Neural progenitor cell (in vitro differentiated cells): ENCODE measurements at regions not wholly inside any gene's neighbourhood (a gene's known extent, or its start where the extent isn't known, plus 50 kb on each side); places are given as distances from the start of the nearest gene placed in this dataset.

Source experiments
- EZH2 ChIP-seq: fragments of 200-600 bp; sonication (generic); IDR thresholded peaks from 2 replicates; pipeline ENCODE4 v1.6.1; 2017; ENCODE audit warnings: antibody characterized with exemption, mild to moderate bottlenecking, moderate library complexity
- TF ChIP-seq, protein P1 (sequence below): fragments of 200-600 bp; sonication (generic); IDR thresholded peaks from 2 replicates; pipeline ENCODE4 v1.5.1; 2017; ENCODE audit warnings: antibody characterized with exemption, mild to moderate bottlenecking

DNA sequence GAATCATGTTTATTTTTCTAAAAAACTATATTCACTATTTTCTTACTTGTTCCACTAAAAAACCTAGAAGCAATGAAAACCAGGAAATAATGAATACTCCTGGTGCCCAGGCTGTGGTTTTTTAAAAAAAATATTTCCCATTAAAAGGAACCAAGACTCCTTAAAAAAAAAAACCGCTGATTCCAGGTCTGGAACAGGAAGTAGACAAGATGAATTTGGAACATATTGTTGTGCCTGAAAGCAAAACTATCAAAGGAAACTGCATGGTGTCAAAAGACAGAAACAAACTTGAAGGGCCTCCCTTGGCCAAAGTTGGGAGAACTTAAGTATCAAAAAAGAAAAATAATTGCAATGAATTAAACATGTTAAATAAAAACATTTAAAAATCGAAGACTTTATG, 245.3 kb upstream of the P2RY1 start:
- TF ChIP-seq, protein P1, sequence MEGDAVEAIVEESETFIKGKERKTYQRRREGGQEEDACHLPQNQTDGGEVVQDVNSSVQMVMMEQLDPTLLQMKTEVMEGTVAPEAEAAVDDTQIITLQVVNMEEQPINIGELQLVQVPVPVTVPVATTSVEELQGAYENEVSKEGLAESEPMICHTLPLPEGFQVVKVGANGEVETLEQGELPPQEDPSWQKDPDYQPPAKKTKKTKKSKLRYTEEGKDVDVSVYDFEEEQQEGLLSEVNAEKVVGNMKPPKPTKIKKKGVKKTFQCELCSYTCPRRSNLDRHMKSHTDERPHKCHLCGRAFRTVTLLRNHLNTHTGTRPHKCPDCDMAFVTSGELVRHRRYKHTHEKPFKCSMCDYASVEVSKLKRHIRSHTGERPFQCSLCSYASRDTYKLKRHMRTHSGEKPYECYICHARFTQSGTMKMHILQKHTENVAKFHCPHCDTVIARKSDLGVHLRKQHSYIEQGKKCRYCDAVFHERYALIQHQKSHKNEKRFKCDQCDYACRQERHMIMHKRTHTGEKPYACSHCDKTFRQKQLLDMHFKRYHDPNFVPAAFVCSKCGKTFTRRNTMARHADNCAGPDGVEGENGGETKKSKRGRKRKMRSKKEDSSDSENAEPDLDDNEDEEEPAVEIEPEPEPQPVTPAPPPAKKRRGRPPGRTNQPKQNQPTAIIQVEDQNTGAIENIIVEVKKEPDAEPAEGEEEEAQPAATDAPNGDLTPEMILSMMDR = no peak
- TF ChIP-seq EZH2 = no peak
